ENCODE measurements at regions not wholly inside any gene's neighbourhood (a gene's known extent, or its start where the extent isn't known, plus 50 kb on each side); places are given as distances from the start of the nearest gene placed in this dataset.

GRCh38 chr9:115900698-115901097 is 252.9 kb upstream of the PAPPA start:
- Histone ChIP-seq H3K4me3 (no peak overlapping the region), H3K27me3 (no peaks in the 10 kb centered on the region), H4K20me1 (no peaks in the 10 kb centered on the region), H3K36me3 (no peaks in the 10 kb centered on the region), H3K27ac (no peak overlapping the region), H3K4me1 (no peaks in the 10 kb centered on the region), H3K9ac (no peak overlapping the region), H3K9me3 (replicated peaks in 1 of 11) (no peaks in the 10 kb centered on the region), H3K4me2 (no peak overlapping the region)
- TF ChIP-seq Cebpa-rat (IDR thresholded peaks at IDR 0.05): no peak

- H3K4me3 ChIP-seq: no peak overlapping the region
- no peak for TF ChIP-seq Cebpa-rat (IDR thresholded peaks at IDR 0.05)
- no peaks in the 10 kb centered on the region for H3K4me1 ChIP-seq
- H4K20me1 ChIP-seq: no peaks in the 10 kb centered on the region
- H3K9me3 ChIP-seq (replicated peaks in 1 of 11): peaks cover 0 to 5% (median 0%) of the 10 kb centered on the region in 11 experiments; a peak in 1 of 22 replicates
- H3K27ac ChIP-seq: no peak overlapping the region
- H3K4me2 ChIP-seq: no peak overlapping the region
- no peaks in the 10 kb centered on the region for H3K36me3 ChIP-seq
- no peak overlapping the region for H3K9ac ChIP-seq
- H3K27me3 ChIP-seq: no peaks in the 10 kb centered on the region
Observed at GRCh38 chr9:115910959-115911358, 242.6 kb upstream of the PAPPA start.

GRCh38 chr9:115912086-115912485 is 241.5 kb upstream of the PAPPA start:
- Histone ChIP-seq H3K4me3 (no peak overlapping the region), H3K27ac (no peak overlapping the region), H3K4me2 (no peak overlapping the region), H3K4me1 (no peaks in the 10 kb centered on the region), H3K9ac (no peak overlapping the region), H3K27me3 (no peaks in the 10 kb centered on the region), H4K20me1 (no peaks in the 10 kb centered on the region), H3K36me3 (no peaks in the 10 kb centered on the region), H3K9me3 (replicated peaks in 1 of 11) (peaks cover 0 to 5% (median 0%) of the 10 kb centered on the region in 11 experiments; a peak in 1 of 22 replicates)
- no peak for TF ChIP-seq Cebpa-rat (IDR thresholded peaks at IDR 0.05)

GRCh38 chr9:115913696-115914095 is 239.9 kb upstream of the PAPPA start:
- H3K4me2 ChIP-seq: no peak overlapping the region
- H3K9ac ChIP-seq: no peak overlapping the region
- no peaks in the 10 kb centered on the region for H3K27me3 ChIP-seq
- TF ChIP-seq Cebpa-rat (IDR thresholded peaks at IDR 0.05): no peak
- no peaks in the 10 kb centered on the region for H3K36me3 ChIP-seq
- no peak overlapping the region for H3K27ac ChIP-seq
- H4K20me1 ChIP-seq: no peaks in the 10 kb centered on the region
- no peaks in the 10 kb centered on the region for H3K4me1 ChIP-seq
- H3K9me3 ChIP-seq (replicated peaks in 1 of 11): peaks cover 0 to 5% (median 0%) of the 10 kb centered on the region in 11 experiments; a peak in 1 of 22 replicates
- no peak overlapping the region for H3K4me3 ChIP-seq

GRCh38 chr9:115914291-115914690 is 239.3 kb upstream of the PAPPA start:
- Histone ChIP-seq H3K36me3 (no peaks in the 10 kb centered on the region), H3K4me1 (no peaks in the 10 kb centered on the region), H4K20me1 (no peaks in the 10 kb centered on the region), H3K4me3 (no peak overlapping the region), H3K27ac (no peak overlapping the region), H3K4me2 (no peak overlapping the region), H3K9me3 (replicated peaks in 1 of 11) (peaks cover 0 to 5% (median 0%) of the 10 kb centered on the region in 11 experiments; a peak in 1 of 22 replicates), H3K9ac (no peak overlapping the region), H3K27me3 (no peaks in the 10 kb centered on the region)
- TF ChIP-seq Cebpa-rat (IDR thresholded peaks at IDR 0.05): no peak

- no peak overlapping the region for H3K9ac ChIP-seq
- no peaks in the 10 kb centered on the region; a peak in 1 of 22 replicates for H3K9me3 ChIP-seq (replicated peaks in 1 of 11)
- H4K20me1 ChIP-seq: no peaks in the 10 kb centered on the region
- no peaks in the 10 kb centered on the region for H3K36me3 ChIP-seq
- peak in 1 of 11 experiments; percentile 48; a peak in 1 of 22 replicates for TF ChIP-seq Cebpa-rat (IDR thresholded peaks at IDR 0.05)
- H3K4me3 ChIP-seq: no peak overlapping the region
- H3K27me3 ChIP-seq: no peaks in the 10 kb centered on the region
- H3K4me2 ChIP-seq: no peak overlapping the region
- H3K4me1 ChIP-seq: no peaks in the 10 kb centered on the region; a peak in 1 of 20 replicates
- no peak overlapping the region for H3K27ac ChIP-seq
Observed at GRCh38 chr9:115921301-115921700, 232.3 kb upstream of the PAPPA start.

GRCh38 chr9:115922444-115922843 is 231.1 kb upstream of the PAPPA start:
- H3K9me3 ChIP-seq (replicated peaks in 1 of 11): no peaks in the 10 kb centered on the region; a peak in 1 of 22 replicates
- H3K27ac ChIP-seq: no peak overlapping the region
- H3K4me2 ChIP-seq: no peak overlapping the region
- no peak overlapping the region for H3K9ac ChIP-seq
- TF ChIP-seq Cebpa-rat (IDR thresholded peaks at IDR 0.05): no peak
- H3K36me3 ChIP-seq: no peaks in the 10 kb centered on the region
- H3K4me3 ChIP-seq: no peak overlapping the region
- no peaks in the 10 kb centered on the region; a peak in 1 of 20 replicates for H3K4me1 ChIP-seq
- H3K27me3 ChIP-seq: no peaks in the 10 kb centered on the region
- no peaks in the 10 kb centered on the region for H4K20me1 ChIP-seq

GRCh38 chr9:115923410-115923809 is 230.2 kb upstream of the PAPPA start:
- H3K4me1 ChIP-seq: no peaks in the 10 kb centered on the region; a peak in 1 of 20 replicates
- H3K27me3 ChIP-seq: no peaks in the 10 kb centered on the region
- H3K4me2 ChIP-seq: no peak overlapping the region
- no peaks in the 10 kb centered on the region for H4K20me1 ChIP-seq
- H3K4me3 ChIP-seq: no peak overlapping the region
- TF ChIP-seq Cebpa-rat (IDR thresholded peaks at IDR 0.05): no peak
- no peaks in the 10 kb centered on the region for H3K36me3 ChIP-seq
- no peak overlapping the region for H3K27ac ChIP-seq
- H3K9ac ChIP-seq: no peak overlapping the region
- H3K9me3 ChIP-seq (replicated peaks in 1 of 11): no peaks in the 10 kb centered on the region; a peak in 1 of 22 replicates

- H3K4me3 ChIP-seq: no peak overlapping the region
- no peak overlapping the region for H3K9ac ChIP-seq
- H3K36me3 ChIP-seq: no peaks in the 10 kb centered on the region
- TF ChIP-seq Cebpa-rat (IDR thresholded peaks at IDR 0.05): no peak
- H3K27me3 ChIP-seq: no peaks in the 10 kb centered on the region
- no peaks in the 10 kb centered on the region; a peak in 1 of 22 replicates for H3K9me3 ChIP-seq (replicated peaks in 1 of 11)
- H4K20me1 ChIP-seq: no peaks in the 10 kb centered on the region
- no peak overlapping the region for H3K27ac ChIP-seq
- H3K4me2 ChIP-seq: no peak overlapping the region
- no peaks in the 10 kb centered on the region; a peak in 1 of 20 replicates for H3K4me1 ChIP-seq
Observed at GRCh38 chr9:115923903-115924668, 229.5 kb upstream of the PAPPA start.

GRCh38 chr9:115924669-115924987 is 229.0 kb upstream of the PAPPA start:
- no peak overlapping the region for H3K27ac ChIP-seq
- H3K4me2 ChIP-seq: no peak overlapping the region
- H3K27me3 ChIP-seq: no peaks in the 10 kb centered on the region
- no peak for TF ChIP-seq Cebpa-rat (IDR thresholded peaks at IDR 0.05)
- no peaks in the 10 kb centered on the region for H4K20me1 ChIP-seq
- H3K36me3 ChIP-seq: no peaks in the 10 kb centered on the region
- no peaks in the 10 kb centered on the region; a peak in 1 of 20 replicates for H3K4me1 ChIP-seq
- no peak overlapping the region for H3K9ac ChIP-seq
- no peak overlapping the region for H3K4me3 ChIP-seq
- H3K9me3 ChIP-seq (replicated peaks in 1 of 11): no peaks in the 10 kb centered on the region; a peak in 1 of 22 replicates

Data from BLaER1 treated with 17β-estradiol and CSF1 and Interleukin-3, amounts not matched to agents 10 nM and 100 nM (cell line).